NT2/D1 (cell line): ENCODE measurements at regions not wholly inside any gene's neighbourhood (a gene's known extent, or its start where the extent isn't known, plus 50 kb on each side); places are given as distances from the start of the nearest gene placed in this dataset.

Experiments
- DNase-seq: peaks from one replicate; pipeline ENCODE4 v3.0.0-alpha.2; 2011; ENCODE audit warnings: low read depth, low spot score
- H3K27me3 ChIP-seq: 2 replicates; pipeline ENCODE4 v1.6.0; 2011; ENCODE audit warnings: mild to moderate bottlenecking; ENCODE audit not compliant: insufficient read length, insufficient read depth
- H3K36me3 ChIP-seq: 2 replicates; pipeline ENCODE4 v1.6.1; 2011; ENCODE audit warnings: mild to moderate bottlenecking, low read length, mixed read lengths; ENCODE audit not compliant: insufficient read depth, insufficient read length
- H3K4me1 ChIP-seq: 2 replicates; pipeline ENCODE4 v1.5.1; 2011; ENCODE audit not compliant: insufficient read depth, insufficient read length
- H3K4me3 ChIP-seq: 2 replicates; pipeline ENCODE4 v1.5.1; 2011; ENCODE audit warnings: low read depth; ENCODE audit not compliant: insufficient read length
- H3K9ac ChIP-seq: 2 replicates; pipeline ENCODE4 v1.6.0; 2011; ENCODE audit warnings: low read depth; ENCODE audit not compliant: insufficient read length
- H3K9me3 ChIP-seq: 2 replicates; pipeline ENCODE4 v1.5.1; 2011; ENCODE audit warnings: mild to moderate bottlenecking, low read length; ENCODE audit not compliant: insufficient read depth
- SUZ12 ChIP-seq: IDR thresholded peaks from 2 replicates; pipeline ENCODE4 v1.6.1; 2011; ENCODE audit not compliant: insufficient read length, insufficient read depth; ENCODE audit errors: extremely low read depth
- YY1 ChIP-seq: IDR thresholded peaks from 2 replicates; pipeline ENCODE4 v1.6.1; 2011; ENCODE audit not compliant: insufficient read length, insufficient read depth
- ZNF274 ChIP-seq: IDR thresholded peaks from 2 replicates; pipeline ENCODE4 v1.6.1; 2011; ENCODE audit warnings: mild to moderate bottlenecking, low read depth, low read length

GRCh38 chr1:219560856-219561255 is 52.0 kb downstream of the ZC3H11B start:
- Histone ChIP-seq H3K9ac (no peak overlapping the region), H3K9me3 (no peaks in the 10 kb centered on the region), H3K36me3 (no peaks in the 10 kb centered on the region), H3K4me1 (no peaks in the 10 kb centered on the region), H3K27me3 (peaks cover 5% of the 10 kb centered on the region), H3K4me3 (no peak overlapping the region)
- no peak for TF ChIP-seq SUZ12
- TF ChIP-seq YY1: no peak
- no peak for TF ChIP-seq ZNF274
- no peak for DNase-seq

DNA sequence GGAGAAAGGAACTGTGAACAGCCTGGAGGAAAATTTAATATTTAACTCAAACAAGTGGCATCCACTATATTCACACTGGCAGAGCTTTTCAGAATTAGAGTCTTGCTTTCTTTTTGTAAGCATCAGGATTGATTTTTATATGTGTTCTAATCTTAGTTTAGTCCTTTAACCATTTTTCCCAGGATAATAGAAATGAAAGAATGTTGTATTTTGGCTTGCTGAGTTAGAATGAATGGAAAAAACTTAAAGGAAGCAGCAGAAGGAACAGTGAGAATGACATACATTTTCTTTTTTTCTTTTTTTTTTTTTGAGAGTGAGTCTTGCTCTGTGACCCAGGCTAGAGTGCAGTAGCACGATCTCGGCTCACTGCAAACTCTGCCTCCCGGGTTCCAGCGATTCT is 53.0 kb downstream of the ZC3H11B start:
- no peak overlapping the region for H3K4me3 ChIP-seq
- no peak for TF ChIP-seq YY1
- no peak for TF ChIP-seq ZNF274
- TF ChIP-seq SUZ12: no peak
- H3K9me3 ChIP-seq: peaks cover 1% of the 10 kb centered on the region; the same call in 1 of the 2 replicates
- no peak overlapping the region for H3K9ac ChIP-seq
- H3K27me3 ChIP-seq: peaks cover 5% of the 10 kb centered on the region
- H3K36me3 ChIP-seq: no peaks in the 10 kb centered on the region
- peaks cover 2% of the 10 kb centered on the region for H3K4me1 ChIP-seq
- no peak for DNase-seq

- TF ChIP-seq YY1 (no peak), SUZ12 (no peak), ZNF274 (no peak)
- no peak for DNase-seq
Observed at GRCh38 chr1:219555806-219556205, 57.1 kb downstream of the ZC3H11B start.

DNA sequence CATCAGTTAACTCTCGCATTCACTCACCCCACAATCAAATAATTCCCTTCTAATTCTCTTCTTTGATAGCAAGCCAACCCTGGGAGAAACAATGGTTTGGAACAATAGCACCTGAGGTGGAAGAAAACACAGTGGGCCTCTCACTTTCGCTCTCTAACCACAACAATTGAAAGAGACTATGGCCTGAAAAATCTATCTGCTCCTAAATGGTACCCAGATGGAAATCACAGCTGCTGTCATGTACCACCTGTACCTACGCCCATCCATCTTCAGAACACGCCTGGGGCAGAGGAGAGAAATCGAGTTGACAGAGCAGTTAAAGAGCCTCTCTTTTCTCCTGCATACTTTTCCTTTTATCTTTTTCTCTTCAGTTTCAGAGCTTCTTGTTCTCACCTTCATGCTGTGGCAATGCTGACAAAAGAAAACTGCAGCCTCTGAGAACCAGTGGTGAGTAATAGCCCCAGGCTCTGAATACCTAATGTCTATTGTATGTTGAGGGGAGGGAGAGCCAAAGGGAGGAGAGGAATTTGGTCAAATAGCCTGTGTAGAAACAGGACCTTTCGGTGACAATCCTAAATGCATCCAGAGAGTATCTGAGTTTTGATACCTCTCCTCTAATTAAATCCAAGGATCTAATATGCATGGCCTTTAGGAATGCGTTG is 57.7 kb downstream of the ZC3H11B start:
- H3K4me3 ChIP-seq: no peak overlapping the region
- H3K27me3 ChIP-seq: peaks cover 8% of the 10 kb centered on the region
- H3K4me1 ChIP-seq: peaks cover 3% of the 10 kb centered on the region
- H3K36me3 ChIP-seq: no peaks in the 10 kb centered on the region
- no peak for TF ChIP-seq ZNF274
- no peak for TF ChIP-seq SUZ12
- no peak for TF ChIP-seq YY1
- DNase-seq: peak; percentile 88
- H3K9ac ChIP-seq: no peak overlapping the region
- H3K9me3 ChIP-seq: peaks cover 12% of the 10 kb centered on the region; the same call in 1 of the 2 replicates

More at GRCh38 chr1:219555806-219556205, 57.1 kb downstream of the ZC3H11B start:
- H3K27me3 ChIP-seq: peaks cover 8% of the 10 kb centered on the region
- H3K9ac ChIP-seq: no peak overlapping the region
- H3K4me3 ChIP-seq: no peak overlapping the region
- H3K4me1 ChIP-seq: peaks cover 3% of the 10 kb centered on the region
- H3K36me3 ChIP-seq: no peaks in the 10 kb centered on the region
- peaks cover 12% of the 10 kb centered on the region; the same call in 1 of the 2 replicates for H3K9me3 ChIP-seq

GRCh38 chr1:219553934-219554502 is 58.9 kb downstream of the ZC3H11B start:
- Histone ChIP-seq H3K4me3 (no peak overlapping the region), H3K27me3 (peaks cover 8% of the 10 kb centered on the region), H3K9ac (no peak overlapping the region), H3K9me3 (peaks cover 12% of the 10 kb centered on the region; the same call in 1 of the 2 replicates), H3K4me1 (peaks cover 3% of the 10 kb centered on the region), H3K36me3 (no peaks in the 10 kb centered on the region)
- TF ChIP-seq YY1: no peak
- no peak for TF ChIP-seq SUZ12
- TF ChIP-seq ZNF274: no peak
- DNase-seq: no peak

- Histone ChIP-seq H3K9ac (no peak overlapping the region), H3K27me3 (peaks cover 2% of the 10 kb centered on the region), H3K4me1 (peaks cover 3% of the 10 kb centered on the region), H3K9me3 (peaks cover 19% of the 10 kb centered on the region; the same call in 1 of the 2 replicates), H3K4me3 (no peak overlapping the region), H3K36me3 (no peaks in the 10 kb centered on the region)
- TF ChIP-seq SUZ12 (no peak), ZNF274 (no peak), YY1 (no peak)
- DNase-seq: no peak
Observed at GRCh38 chr1:219550201-219550600, 62.7 kb downstream of the ZC3H11B start.

DNA sequence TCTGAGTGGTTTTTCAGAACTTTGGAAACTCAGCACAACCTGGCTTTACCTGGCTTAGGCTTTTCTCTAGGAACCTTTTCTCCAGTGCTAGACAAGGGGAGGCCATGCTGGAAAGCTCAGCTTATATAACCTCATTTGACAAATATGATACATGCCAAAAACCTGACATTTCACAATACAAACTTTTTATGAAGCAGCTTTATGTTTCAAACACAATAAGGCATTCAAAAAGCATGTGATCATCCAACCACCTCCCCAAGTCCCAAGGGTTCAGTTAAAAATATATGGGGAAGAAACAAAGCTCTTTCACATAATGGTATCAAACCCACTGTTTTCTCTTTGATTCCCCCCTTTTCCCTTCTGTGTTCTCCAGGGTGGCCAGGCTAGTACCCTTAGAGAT is 63.7 kb downstream of the ZC3H11B start:
- Histone ChIP-seq H3K4me3 (no peak overlapping the region), H3K27me3 (peaks cover 2% of the 10 kb centered on the region), H3K4me1 (no peaks in the 10 kb centered on the region), H3K9me3 (peaks cover 11% of the 10 kb centered on the region; the same call in 1 of the 2 replicates), H3K9ac (no peak overlapping the region), H3K36me3 (no peaks in the 10 kb centered on the region)
- DNase-seq: no peak
- no peak for TF ChIP-seq YY1
